K562 (cell line): ENCODE measurements at regions not wholly inside any gene's neighbourhood (a gene's known extent, or its start where the extent isn't known, plus 50 kb on each side); places are given as distances from the start of the nearest gene placed in this dataset.

Source experiments
- ATAC-seq: fragments of 200-7000 bp; cut with Tn5 transposase; 3 replicates; pipeline ENCODE4 v1.9.1; 2020; ENCODE audit warnings: moderate library complexity
- BruUV-seq: library from RNA; stranded (reverse); fragments of 400-500 nt; replicated peaks from 2 replicates; lab custom pipeline; 2021; lab: Mats Ljungman, UMichigan
- CTCF ChIA-PET: fragments of 300-600 bp; formaldehyde crosslinking; extraction: SDS; loops from one replicate; lab custom pipeline; 2021; ENCODE audit warnings: low intra/inter-chr PET ratio; lab: Yijun Ruan, JAX
- POLR2A ChIA-PET: fragments of 300-600, 350-650 bp; sonication (Branson Sonifier 250); formaldehyde crosslinking; extraction: SDS; loops from one replicate; lab custom pipeline; 2021; ENCODE audit warnings: antibody characterized with exemption, inconsistent platforms; lab: Yijun Ruan, JAX
- DNase-seq, 4 experiments: peaks; one replicate each; pipeline versions ENCODE4 v3.0.0 to v3.0.0-alpha.2; 2011 to 2018; ENCODE audit warnings: low spot score in 3 of 4, mixed read lengths in 3 of 4; ENCODE audit errors: extremely low read depth in 1 of 4
- FAIRE-seq: peaks from 2 replicates; lab custom pipeline; 2011; peaks lifted over from hg19 to GRCh38; lab: Jason Lieb, UNC
- H2AFZ ChIP-seq: 2 replicates; pipeline ENCODE4 v1.6.0; 2011; ENCODE audit warnings: low read depth, low read length, control low read depth, inconsistent platforms
- H3K27ac ChIP-seq: fragments of 200-600 bp; 3 replicates; pipeline ENCODE4 v1.8.0; 2011; ENCODE audit warnings: low read depth, mild to moderate bottlenecking, control low read depth, inconsistent platforms, low read length, moderate library complexity, mixed read lengths; ENCODE audit errors: extremely low read depth
- H3K27me3 ChIP-seq, 2 experiments: fragments of 300-600 bp in 1 of 2; 2 replicates in 1 of 2; 3 replicates in 1 of 2; pipeline versions ENCODE4 v1.6.0 to v1.8.0; 2011; ENCODE audit warnings: inconsistent platforms in 2 of 2, low read length in 2 of 2, mild to moderate bottlenecking in 1 of 2, mixed read lengths in 1 of 2, moderate library complexity in 1 of 2; ENCODE audit not compliant: control insufficient read depth in 2 of 2, insufficient read depth in 2 of 2
- H3K36me3 ChIP-seq: fragments of 300-600 bp; 3 replicates; pipeline ENCODE4 v1.8.0; 2011; ENCODE audit warnings: mild to moderate bottlenecking, low read length, inconsistent platforms; ENCODE audit not compliant: control insufficient read depth, insufficient read depth
- H3K4me1 ChIP-seq, 2 experiments: fragments of 200-600 bp in 1 of 2; replicated peaks in 1 of 2; 2 replicates in 1 of 2; 3 replicates in 1 of 2; pipeline versions ENCODE4 v1.5.1 to v1.8.0; 2011; ENCODE audit warnings: inconsistent platforms in 2 of 2, low read length in 2 of 2, mild to moderate bottlenecking in 1 of 2, mixed read lengths in 1 of 2, moderate library complexity in 1 of 2; ENCODE audit not compliant: control insufficient read depth in 2 of 2, insufficient read depth in 2 of 2
- H3K4me2 ChIP-seq: 2 replicates; pipeline ENCODE4 v1.6.1; 2011; ENCODE audit warnings: low read length, control low read depth, inconsistent platforms, mixed read lengths; ENCODE audit not compliant: insufficient read depth
- H3K4me3 ChIP-seq: fragments of 200-600 bp; sonication (generic), shearing (Covaris generic); 2 replicates; pipeline ENCODE4 v1.5.1; 2016; ENCODE audit warnings: control low read depth, inconsistent platforms
- H3K79me2 ChIP-seq: fragments of 200-600 bp; 3 replicates; pipeline ENCODE4 v1.8.0; 2011; ENCODE audit warnings: low read length, inconsistent platforms; ENCODE audit not compliant: control insufficient read depth, insufficient read depth
- H3K9ac ChIP-seq, 2 experiments: 2 replicates each; pipeline versions ENCODE4 v1.6.0 to v1.6.1; 2011; ENCODE audit warnings: low read depth in 2 of 2, low read length in 2 of 2, control low read depth in 1 of 2, inconsistent platforms in 1 of 2, mild to moderate bottlenecking in 1 of 2, mixed read lengths in 1 of 2; ENCODE audit not compliant: insufficient read depth in 1 of 2
- H3K9me1 ChIP-seq: one replicate; pipeline ENCODE4 v1.6.0; 2011; ENCODE audit warnings: inconsistent platforms, mild to moderate bottlenecking, low read length, moderate library complexity; ENCODE audit not compliant: control insufficient read depth, insufficient read depth
- H3K9me3 ChIP-seq: replicated peaks from 2 replicates; pipeline ENCODE4 v1.5.1; 2011; ENCODE audit warnings: low read depth, low read length, inconsistent platforms; ENCODE audit not compliant: control insufficient read depth, insufficient read depth
- H4K20me1 ChIP-seq: replicated peaks from 2 replicates; pipeline ENCODE4 v1.6.1; 2011; ENCODE audit warnings: low read length, inconsistent platforms, mixed read lengths; ENCODE audit not compliant: control insufficient read depth, insufficient read depth
- ATF6 ChIP-seq: sonication (generic); formaldehyde crosslinking; IDR thresholded peaks from 2 replicates; pipeline ENCODE4 v1.4.0; 2020; ENCODE audit warnings: mild to moderate bottlenecking, missing genetic modification reagents
- CEBPG ChIP-seq, 3 experiments: fragments of 200-800 bp in 1 of 3; sonication (Bioruptor generic) in 1 of 3; sonication (generic) in 1 of 3; formaldehyde crosslinking in 1 of 3; IDR thresholded peaks in 2 of 3; conservative IDR thresholded peaks in 1 of 3; 2 replicates each; pipeline versions ENCODE4 v1.6.1 to v1.8.0; 2016 to 2022; ENCODE audit warnings: missing compliant biosample characterization in 2 of 3, missing genetic modification characterization in 2 of 3, mild to moderate bottlenecking in 1 of 3, missing genetic modification reagents in 1 of 3
- HCFC1 ChIP-seq: IDR thresholded peaks from 2 replicates; pipeline ENCODE4 v1.6.1; 2012; ENCODE audit warnings: low read depth, low read length, improper control_type of control experiment
- HMG20B ChIP-seq: fragments of 250-450 bp; sonication (Bioruptor Pico); IDR thresholded peaks from 2 replicates; pipeline ENCODE4 v1.5.0; 2021; ENCODE audit warnings: mild to moderate bottlenecking
- KLF6 ChIP-seq: fragments of 250-450 bp; sonication (Bioruptor Pico); IDR thresholded peaks from 2 replicates; pipeline ENCODE4 v1.4.0; 2020; ENCODE audit warnings: mild to moderate bottlenecking, moderate library complexity, borderline replicate concordance
- MCM2 ChIP-seq: fragments of 450-650 bp; IDR thresholded peaks from 2 replicates; pipeline ENCODE4 v1.6.1; 2017; ENCODE audit warnings: low read depth, mild to moderate bottlenecking
- PTRF ChIP-seq: fragments of 450-650 bp; IDR thresholded peaks from 2 replicates; pipeline ENCODE4 v1.6.1; 2016; ENCODE audit warnings: mild to moderate bottlenecking, missing genetic modification characterization, missing compliant biosample characterization
- SRF ChIP-seq, 2 experiments: fragments of 250-450, 450-650 bp in 1 of 2; sonication (Bioruptor Pico) in 1 of 2; sonication (generic) in 1 of 2; formaldehyde crosslinking; IDR thresholded peaks; 2 replicates each; pipeline versions ENCODE4 v1.5.0 to v1.5.1; 2020 to 2022; ENCODE audit warnings: mild to moderate bottlenecking in 1 of 2, missing genetic modification reagents in 1 of 2
- THAP7 ChIP-seq: fragments of 250-450 bp; sonication (Bioruptor Pico); IDR thresholded peaks from 2 replicates; pipeline ENCODE4 v1.5.0; 2021
- ZFPM2 ChIP-seq: fragments of 250-450 bp; sonication (Bioruptor Pico); IDR thresholded peaks from 2 replicates; pipeline ENCODE4 v1.5.1; 2022; ENCODE audit warnings: mild to moderate bottlenecking
- ZKSCAN1 ChIP-seq: fragments of 150-350 bp; IDR thresholded peaks from 2 replicates; pipeline ENCODE4 v1.6.1; 2016; ENCODE audit warnings: low read depth, low read length
- WGBS: fragments of 100-300 bp; shearing (Covaris generic); methylation state at CpG from one replicate; pipeline ENCODE4 v1.1.6; 2016; ENCODE audit warnings: low coverage, mixed read lengths; ENCODE audit not compliant: insufficient coverage; ENCODE audit errors: missing lambda C conversion rate; 5-methylcytosine and 5-hydroxymethylcytosine counted together
- in situ Hi-C: fragments of 300-500 bp; cut with MboI; formaldehyde crosslinking; loops from 4 replicates; pipeline ENCODE4 v1.15.0; 2018; ENCODE audit warnings: inconsistent platforms, mixed read lengths
- intact Hi-C: fragments of 100-400 bp; cut with micrococcal nuclease; formaldehyde crosslinking; loops from 2 replicates; pipeline ENCODE4 v1.14.2; 2022

- intact Hi-C loops: no loop called here
- no peak overlapping the region for H3K27ac ChIP-seq
- DNase-seq (no peak), ATAC-seq (no peak), FAIRE-seq (no peak)
- H3K4me3 ChIP-seq: no peak overlapping the region
- H3K27me3 ChIP-seq: peaks cover 2 to 5% of the 10 kb centered on the region in 2 experiments; a peak in 1 of 5 replicates
- H3K36me3 ChIP-seq: no peaks in the 10 kb centered on the region
- H3K79me2 ChIP-seq: no peaks in the 10 kb centered on the region
- no TSS peak for BruUV-seq
- POLR2A ChIA-PET: no interaction called here
- no peaks in the 10 kb centered on the region for H3K4me1 ChIP-seq
- H3K9ac ChIP-seq: no peak overlapping the region
- H3K9me1 ChIP-seq: no peaks in the 10 kb centered on the region
- CTCF ChIA-PET: no interaction called here
- no peaks in the 10 kb centered on the region for H3K9me3 ChIP-seq
- TF ChIP-seq HMG20B (CRISPR knock-in tag) (no peak), SRF (CRISPR knock-in tag; IDR thresholded peaks at IDR 0.05) (0 out of 4 replicates have a peak, but pooled peaks of 1 of the 2 experiments have one; percentile 25), CEBPG (CRISPR knock-in tag; IDR thresholded peaks at IDR 0.05) (no peak), CEBPG (tag; conservative IDR thresholded peaks at IDR 0.05 in 1 of 2, IDR thresholded peaks at IDR 0.05 in 1 of 2) (peak in 1 of 2 experiments; percentile 40; a peak in 1 of 4 replicates)
- H2AFZ ChIP-seq: no peak overlapping the region
- in situ Hi-C loops: no loop called here
- no peak overlapping the region for H3K4me2 ChIP-seq
- no peaks in the 10 kb centered on the region for H4K20me1 ChIP-seq
Observed at GRCh38 chr21:35428001-35428320, 378.9 kb upstream of the RUNX1 start.

- Histone ChIP-seq H3K79me2 (no peaks in the 10 kb centered on the region), H3K36me3 (no peaks in the 10 kb centered on the region), H3K4me1 (no peaks in the 10 kb centered on the region), H3K9me1 (no peaks in the 10 kb centered on the region), H3K27ac (no peak overlapping the region), H4K20me1 (no peaks in the 10 kb centered on the region), H3K4me3 (no peak overlapping the region), H3K27me3 (peaks cover 2 to 5% of the 10 kb centered on the region in 2 experiments; a peak in 1 of 5 replicates), H3K4me2 (no peak overlapping the region), H2AFZ (no peak overlapping the region), H3K9ac (no peak overlapping the region), H3K9me3 (no peaks in the 10 kb centered on the region; the same call in 1 of the 2 replicates)
- FAIRE-seq (no peak), ATAC-seq (no peak), DNase-seq (no peak)
- intact Hi-C loops: no loop called here
- no peak for TF ChIP-seq ZFPM2
- TF ChIP-seq KLF6: no peak
- TF ChIP-seq PTRF (tag): no peak
- TF ChIP-seq HCFC1: no peak
- TF ChIP-seq ATF6: no peak
- TF ChIP-seq THAP7 (CRISPR knock-in tag): no peak
- TF ChIP-seq MCM2: no peak
- TF ChIP-seq ZKSCAN1: 0 out of 2 replicates have a peak, but pooled peaks have one; percentile 35
- CTCF ChIA-PET: no interaction called here
- in situ Hi-C loops: no loop called here
- WGBS: 25% methylated on average over 9 of the region's 9 CpGs
- no TSS peak for BruUV-seq
- POLR2A ChIA-PET: no interaction called here
Observed at GRCh38 chr21:35427320-35428000, 378.4 kb upstream of the RUNX1 start.
